LHCN-M2 (cell line): ENCODE measurements at regions not wholly inside any gene's neighbourhood (a gene's known extent, or its start where the extent isn't known, plus 50 kb on each side); places are given as distances from the start of the nearest gene placed in this dataset.
"Not testable (repeated sequence)": the region's sequence is repeated elsewhere in the genome, so short reads cannot be mapped to it uniquely, and the experiment has no call there.

Experiments
- DNase-seq: peaks from one replicate; pipeline ENCODE4 v3.0.0-alpha.2; 2012; ENCODE audit warnings: low read depth

- DNase-seq = no peak
These were observed 614.5 kb downstream of the PKHD1 start for GRCh38 chr6:51472745-51473487.

- no peak for DNase-seq
These were observed 613.1 kb downstream of the PKHD1 start for GRCh38 chr6:51474022-51474975.

- DNase-seq = no peak
These were observed 609.6 kb downstream of the PKHD1 start for GRCh38 chr6:51477711-51478311.

DNA sequence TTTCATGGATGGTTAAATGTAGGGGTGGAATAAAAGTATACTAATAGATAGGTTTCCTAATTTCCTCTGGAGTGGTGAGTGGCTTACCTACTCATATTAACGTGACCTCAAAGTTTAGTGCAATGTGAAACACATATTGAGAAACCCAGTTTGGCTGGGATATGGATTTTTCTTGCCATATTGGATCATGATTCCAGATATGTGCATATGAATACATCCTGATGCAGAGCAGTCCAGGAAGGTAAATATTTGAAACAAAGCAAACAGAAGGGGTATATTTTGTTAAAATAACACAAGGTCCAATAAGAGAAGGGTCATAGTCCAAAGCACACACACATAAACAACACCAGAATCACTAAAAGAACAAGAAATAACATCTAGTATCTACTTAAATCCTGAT is 608.1 kb downstream of the PKHD1 start:
- no peak for DNase-seq

DNA sequence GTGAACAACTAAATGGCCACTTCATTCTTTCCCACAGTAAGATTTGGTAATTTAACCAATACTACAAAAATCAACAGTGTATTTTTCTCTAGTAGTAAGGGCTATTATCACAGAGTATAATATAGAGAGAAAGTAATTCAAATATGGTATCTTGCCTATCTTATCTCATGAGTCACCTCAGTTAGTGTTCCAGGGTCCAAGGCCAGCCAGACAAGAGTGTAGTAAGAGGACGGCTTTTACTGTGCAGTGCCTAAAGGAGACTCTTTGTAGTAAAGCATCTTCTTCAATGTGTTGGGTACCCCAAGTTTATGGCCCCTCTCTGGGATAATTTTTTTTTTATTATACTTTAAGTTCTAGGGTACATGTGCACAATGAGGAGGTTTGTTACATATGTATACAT is 607.4 kb downstream of the PKHD1 start:
- no peak for DNase-seq

- DNase-seq = not testable (repeated sequence)
These were observed 601.5 kb downstream of the PKHD1 start for GRCh38 chr6:51485869-51486268.

- no peak for DNase-seq
These were observed 599.5 kb downstream of the PKHD1 start for GRCh38 chr6:51487937-51488336.

GRCh38 chr6:51489133-51489532 is 598.3 kb downstream of the PKHD1 start:
- DNase-seq = no peak

DNA sequence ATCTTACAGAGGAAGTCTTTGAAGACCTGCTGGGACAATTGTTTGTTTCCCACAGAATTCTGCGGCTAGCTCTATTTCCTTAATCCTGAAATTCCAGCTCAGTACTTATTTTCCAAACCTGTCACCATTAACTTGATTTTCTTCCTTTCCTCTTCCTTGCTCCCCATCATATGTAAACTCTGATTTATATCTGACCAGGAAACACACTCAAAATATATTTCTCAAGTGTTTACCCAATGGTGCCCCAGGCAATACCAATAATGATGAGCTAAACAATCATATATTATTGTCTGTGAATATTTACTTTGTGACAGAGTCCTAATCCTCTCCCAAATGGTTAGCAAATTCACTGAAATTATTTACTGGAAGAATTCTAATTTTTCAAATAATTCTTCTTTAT is 597.3 kb downstream of the PKHD1 start:
- DNase-seq = no peak

GRCh38 chr6:51494342-51494741 is 593.1 kb downstream of the PKHD1 start:
- no peak for DNase-seq

DNA sequence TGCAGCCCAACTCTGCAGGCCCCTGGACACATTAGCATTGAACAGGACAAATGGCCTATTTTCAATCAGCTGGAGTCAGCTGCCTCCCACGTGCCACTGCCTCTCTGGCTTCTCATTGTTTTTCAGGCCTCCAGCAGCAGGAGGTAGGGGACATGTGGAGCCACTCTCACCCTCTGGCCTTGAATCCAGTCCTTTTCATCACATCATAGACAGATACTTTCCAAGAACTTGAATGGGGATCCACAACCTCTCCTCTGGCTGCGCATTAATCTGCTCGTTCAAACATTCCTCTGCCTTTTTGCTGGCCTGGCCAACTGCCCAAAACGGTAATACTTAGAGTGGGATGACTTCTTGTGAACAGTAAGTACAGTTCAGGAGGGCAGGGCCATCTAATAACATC is 592.3 kb downstream of the PKHD1 start:
- DNase-seq = no peak

GRCh38 chr6:51495610-51496396 is 591.6 kb downstream of the PKHD1 start:
- DNase-seq = no peak

DNA sequence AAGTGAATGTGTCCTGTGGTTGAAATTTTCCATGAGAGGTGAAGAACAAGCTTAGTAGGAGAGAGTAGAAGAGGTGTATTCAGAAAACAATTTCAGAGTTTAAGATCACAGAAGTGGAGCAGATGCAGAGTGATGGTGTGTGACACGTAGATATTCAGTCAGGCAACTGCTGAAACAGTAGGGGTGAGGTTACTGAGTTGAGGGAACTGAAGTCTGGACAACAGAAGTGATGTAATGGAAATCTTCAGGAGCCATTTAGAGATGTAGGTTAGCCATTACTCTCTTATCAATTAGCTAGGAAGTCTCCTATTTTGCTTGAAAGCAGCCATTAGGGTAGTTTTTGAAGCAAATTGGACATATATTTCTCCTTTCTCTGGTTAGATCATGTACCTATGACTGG is 584.4 kb downstream of the PKHD1 start:
- no peak for DNase-seq

DNA sequence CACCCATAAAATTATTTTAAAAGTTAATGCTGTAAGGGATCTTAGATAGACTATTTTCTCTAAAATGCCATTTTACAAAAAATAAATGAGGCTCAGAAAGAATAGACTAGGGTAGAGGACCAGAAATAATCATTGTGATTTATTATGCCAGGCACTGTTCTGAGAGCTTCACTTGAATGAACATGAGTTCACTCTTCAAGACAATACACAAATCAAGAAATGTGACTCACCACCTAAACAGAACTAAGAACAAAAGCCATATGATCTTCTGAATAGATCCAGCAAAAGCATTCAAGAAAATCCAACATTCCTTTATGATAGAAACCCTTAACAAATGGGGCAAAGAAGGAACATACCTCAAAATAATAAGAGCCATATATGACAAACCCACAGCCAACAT is 582.0 kb downstream of the PKHD1 start:
- no peak for DNase-seq

GRCh38 chr6:51509597-51509996 is 577.8 kb downstream of the PKHD1 start:
- DNase-seq = no peak

GRCh38 chr6:51511081-51511480 is 576.3 kb downstream of the PKHD1 start:
- no peak for DNase-seq

GRCh38 chr6:51513891-51514747 is 573.3 kb downstream of the PKHD1 start:
- no peak for DNase-seq

GRCh38 chr6:51514748-51515402 is 572.5 kb downstream of the PKHD1 start:
- no peak for DNase-seq

DNA sequence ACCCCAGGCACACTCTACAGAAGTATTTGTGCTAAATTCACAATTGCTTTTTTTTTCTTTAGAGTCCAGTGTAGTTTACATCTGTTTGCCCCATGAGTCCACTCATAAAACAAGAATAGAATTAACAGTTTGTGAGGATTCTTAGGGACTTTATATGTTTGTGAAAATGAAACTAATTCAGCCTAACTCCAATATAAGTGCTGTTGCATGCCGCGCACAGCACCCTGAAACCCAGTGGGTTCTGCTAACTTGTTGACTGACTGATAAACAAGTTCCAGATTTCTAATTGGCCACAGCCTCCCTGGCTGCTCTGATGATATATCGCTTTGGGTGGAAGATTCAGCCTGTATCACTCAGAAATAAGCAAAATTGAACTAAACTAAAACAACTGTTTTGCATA is 561.4 kb downstream of the PKHD1 start:
- DNase-seq = no peak

- DNase-seq = no peak
These were observed 560.5 kb downstream of the PKHD1 start for GRCh38 chr6:51526922-51527321.
